HCT116 (cell line): ENCODE measurements at regions not wholly inside any gene's neighbourhood (a gene's known extent, or its start where the extent isn't known, plus 50 kb on each side); places are given as distances from the start of the nearest gene placed in this dataset.

ENCODE experiments used
- ATAC-seq: fragments of 200-7000 bp; cut with Tn5 transposase; 2 replicates; pipeline ENCODE4 v1.9.1; 2020; ENCODE audit warnings: mild to moderate bottlenecking, moderate library complexity
- BruUV-seq: library from RNA; stranded (reverse); fragments of 400-500 nt; replicated peaks from 2 replicates; lab custom pipeline; 2021; lab: Mats Ljungman, UMichigan
- CTCF ChIA-PET: fragments of 300-600 bp; sonication (Branson Sonifier 250); formaldehyde crosslinking; loops from one replicate; lab custom pipeline; 2021; ENCODE audit warnings: antibody characterized with exemption; lab: Charles Lee
- POLR2A ChIA-PET: fragments of 300-600, 350-600 bp; sonication (Branson Sonifier 250); formaldehyde crosslinking; loops from one replicate; lab custom pipeline; 2021; ENCODE audit warnings: antibody characterized with exemption; lab: Charles Lee
- RAD21 ChIA-PET, 2 experiments: fragments of 300-600 bp; sonication (Branson Sonifier 250); formaldehyde crosslinking; loops; one replicate each; lab custom pipeline; 2023; ENCODE audit warnings: low total read pairs in 2 of 2; ENCODE audit not compliant: uncharacterized antibody in 2 of 2, unreplicated experiment in 2 of 2, low non-redundant PET in 1 of 2; lab: Charles Lee
- DNase-seq: peaks from one replicate; pipeline ENCODE4 v3.0.0-alpha.2; 2010; ENCODE audit warnings: low read depth, low spot score
- H2AFZ ChIP-seq: fragments of 200-600 bp; shearing (Covaris generic), sonication (generic); 2 replicates; pipeline ENCODE4 v1.6.1; 2017; ENCODE audit warnings: low read depth, mixed run types, mixed read lengths, antibody characterized with exemption, low read length; ENCODE audit not compliant: poor library complexity, severe bottlenecking
- H3K27ac ChIP-seq: 2 replicates; pipeline ENCODE4 v1.5.1; 2012; ENCODE audit warnings: low read depth, low read length
- H3K27me3 ChIP-seq: fragments of 200-600 bp; sonication (generic); 2 replicates; pipeline ENCODE4 v1.6.1; 2016; ENCODE audit warnings: mixed run types, low read length, mixed read lengths; ENCODE audit not compliant: insufficient read depth
- H3K36me3 ChIP-seq, 2 experiments: fragments of 200-500 bp in 1 of 2; fragments of 200-600 bp in 1 of 2; sonication (Bioruptor generic) in 1 of 2; sonication (generic) in 1 of 2; 2 replicates each; pipeline versions ENCODE4 v1.5.1 to v1.6.1; 2014 to 2016; ENCODE audit warnings: low read length in 2 of 2, inconsistent platforms in 1 of 2, mixed read lengths in 1 of 2, mixed run types in 1 of 2; ENCODE audit not compliant: insufficient read depth in 2 of 2, control insufficient read depth in 1 of 2
- H3K4me1 ChIP-seq, 2 experiments: fragments of 200-600 bp in 1 of 2; sonication (generic) in 1 of 2; 2 replicates each; pipeline versions ENCODE4 v1.5.1 to v1.6.1; 2012 to 2017; ENCODE audit warnings: low read length in 2 of 2, inconsistent platforms in 1 of 2, mild to moderate bottlenecking in 1 of 2, mixed read lengths in 1 of 2, mixed run types in 1 of 2, moderate library complexity in 1 of 2; ENCODE audit not compliant: insufficient read depth in 2 of 2, control insufficient read depth in 1 of 2
- H3K4me2 ChIP-seq: fragments of 200-600 bp; sonication (generic); 2 replicates; pipeline ENCODE4 v1.6.1; 2017; ENCODE audit warnings: mixed run types, low read length, mixed read lengths
- H3K4me3 ChIP-seq, 2 experiments: fragments of 200-600 bp in 1 of 2; sonication (generic) in 1 of 2; replicated peaks in 1 of 2; 2 replicates each; pipeline ENCODE4 v1.5.1; 2011 to 2016; ENCODE audit warnings: low read length in 2 of 2, control low read depth in 1 of 2, low read depth in 1 of 2, mild to moderate bottlenecking in 1 of 2, mixed read lengths in 1 of 2, mixed run types in 1 of 2
- H3K79me2 ChIP-seq: fragments of 200-600 bp; sonication (generic); 2 replicates; pipeline ENCODE4 v1.6.1; 2017; ENCODE audit warnings: mild to moderate bottlenecking, mixed run types, low read length, moderate library complexity, mixed read lengths; ENCODE audit not compliant: insufficient read depth
- H3K9ac ChIP-seq: fragments of 200-600 bp; sonication (generic); 2 replicates; pipeline ENCODE4 v1.6.1; 2016; ENCODE audit warnings: low read length, mixed read lengths
- H3K9me2 ChIP-seq: fragments of 200-600 bp; sonication (generic), shearing (Covaris generic); 2 replicates; pipeline ENCODE4 v1.6.1; 2017; ENCODE audit warnings: mixed run types, mild to moderate bottlenecking, moderate library complexity; ENCODE audit not compliant: insufficient read depth
- H3K9me3 ChIP-seq, 2 experiments: fragments of 200-500 bp in 1 of 2; fragments of 200-600 bp in 1 of 2; sonication (Bioruptor generic) in 1 of 2; sonication (generic) in 1 of 2; 2 replicates each; pipeline ENCODE4 v1.6.1; 2014 to 2017; ENCODE audit warnings: low read length in 2 of 2, mixed read lengths in 2 of 2, inconsistent platforms in 1 of 2, low read depth in 1 of 2, mild to moderate bottlenecking in 1 of 2, mixed run types in 1 of 2, moderate library complexity in 1 of 2; ENCODE audit not compliant: control insufficient read depth in 1 of 2, insufficient read depth in 1 of 2
- H4K20me1 ChIP-seq: fragments of 200-600 bp; sonication (generic), shearing (Covaris generic); 2 replicates; pipeline ENCODE4 v1.6.1; 2017; ENCODE audit warnings: mixed run types, mild to moderate bottlenecking, moderate library complexity; ENCODE audit not compliant: insufficient read depth
- CBX3 ChIP-seq: IDR thresholded peaks from 2 replicates; pipeline ENCODE4 v1.6.1; 2012; ENCODE audit warnings: low read depth
- CEBPB ChIP-seq: IDR thresholded peaks from 2 replicates; pipeline ENCODE4 v1.6.1; 2012; ENCODE audit warnings: low read depth
- ELF1 ChIP-seq: IDR thresholded peaks from 2 replicates; pipeline ENCODE4 v1.6.1; 2012; ENCODE audit warnings: low read depth, borderline replicate concordance
- EZH2 ChIP-seq: fragments of 200-600 bp; sonication (generic); IDR thresholded peaks from 2 replicates; pipeline ENCODE4 v1.6.1; 2017; ENCODE audit warnings: antibody characterized with exemption, mixed run types
- EZH2phosphoT487 ChIP-seq: fragments of 200-600 bp; IDR thresholded peaks from 2 replicates; pipeline ENCODE4 v1.6.1; 2018; ENCODE audit warnings: antibody characterized with exemption, borderline replicate concordance
- FOSL1 ChIP-seq: IDR thresholded peaks from 2 replicates; pipeline ENCODE4 v1.6.1; 2012; ENCODE audit warnings: low read depth
- MAX ChIP-seq: IDR thresholded peaks from 2 replicates; pipeline ENCODE4 v1.6.1; 2012
- POLR2AphosphoS5 ChIP-seq: IDR thresholded peaks from 2 replicates; pipeline ENCODE4 v1.6.1; 2011; ENCODE audit warnings: mild to moderate bottlenecking, low read depth, low read length, moderate library complexity
- REST ChIP-seq: IDR thresholded peaks from 2 replicates; pipeline ENCODE4 v1.6.1; 2012; ENCODE audit warnings: low read depth
- SIN3A ChIP-seq: IDR thresholded peaks from 2 replicates; pipeline ENCODE4 v1.6.1; 2012; ENCODE audit warnings: low read depth
- SRF ChIP-seq: IDR thresholded peaks from 2 replicates; pipeline ENCODE4 v1.6.1; 2012; ENCODE audit warnings: low read depth
- TCF7L2 ChIP-seq: IDR thresholded peaks from 2 replicates; pipeline ENCODE4 v1.7.0; 2011; ENCODE audit warnings: borderline replicate concordance, inconsistent platforms; ENCODE audit not compliant: insufficient read depth, insufficient read length; ENCODE audit errors: extremely low read depth
- YY1 ChIP-seq: IDR thresholded peaks from 2 replicates; pipeline ENCODE4 v1.6.1; 2011; ENCODE audit warnings: low read length, low read depth, moderate library complexity, mild to moderate bottlenecking; ENCODE audit not compliant: insufficient replicate concordance; ENCODE audit errors: extremely low read depth
- ZBTB33 ChIP-seq: IDR thresholded peaks from 2 replicates; pipeline ENCODE4 v1.6.1; 2011; ENCODE audit warnings: mild to moderate bottlenecking, low read length, moderate library complexity; ENCODE audit not compliant: insufficient replicate concordance; ENCODE audit errors: extremely low read depth
- ZFX ChIP-seq: fragments of 450-650 bp; IDR thresholded peaks from 2 replicates; pipeline ENCODE4 v1.6.1; 2017
- ZNF274 ChIP-seq: fragments of 200-500 bp; sonication (Bioruptor generic); IDR thresholded peaks from 2 replicates; pipeline ENCODE4 v1.6.1; 2014; ENCODE audit warnings: mild to moderate bottlenecking, low read depth, low read length, inconsistent platforms
- intact Hi-C: fragments of 100-400 bp; cut with micrococcal nuclease; formaldehyde crosslinking; loops from 2 replicates; pipeline ENCODE4 v1.10.0; 2022

- TF ChIP-seq ELF1 (no peak), CEBPB (no peak), ZNF274 (no peak), TCF7L2 (no peak), YY1 (no peak)
Observed at GRCh38 chr11:45541693-45542434, 123.6 kb downstream of the CHST1 start (continued).

- Histone ChIP-seq H4K20me1 (no peaks in the 10 kb centered on the region), H3K27me3 (peaks cover 83% of the 10 kb centered on the region), H3K36me3 (no peaks in the 10 kb centered on the region), H3K79me2 (no peaks in the 10 kb centered on the region), H3K9me2 (no peaks in the 10 kb centered on the region), H3K4me2 (no peak overlapping the region), H2AFZ (no peak overlapping the region), H3K9me3 (no peaks in the 10 kb centered on the region), H3K4me3 (no peak overlapping the region), H3K9ac (no peak overlapping the region), H3K27ac (no peak overlapping the region), H3K4me1 (no peaks in the 10 kb centered on the region)
- intact Hi-C loops = no loop called here
- BruUV-seq = no TSS peak
- DNase-seq (no peak), ATAC-seq (no peak)
- CTCF ChIA-PET = interaction anchor here (0.8 kb wide), 1 partner anchor 233 kb away, joined by 3 read pairs; no protein-coding TSS in a partner anchor
- RAD21 ChIA-PET = no interaction called here
- POLR2A ChIA-PET = no interaction called here
- no peak for TF ChIP-seq ZNF274
- no peak for TF ChIP-seq ELF1
- no peak for TF ChIP-seq MAX
- no peak for TF ChIP-seq EZH2
- no peak for TF ChIP-seq EZH2phosphoT487
- TF ChIP-seq YY1 = no peak
- TF ChIP-seq FOSL1 = no peak
- TF ChIP-seq CBX3 = no peak
- TF ChIP-seq POLR2AphosphoS5 = no peak
- TF ChIP-seq SRF = no peak
- no peak for TF ChIP-seq ZFX
- no peak for TF ChIP-seq SIN3A
- TF ChIP-seq ZBTB33 = no peak
- no peak for TF ChIP-seq CEBPB
- no peak for TF ChIP-seq REST
Observed at GRCh38 chr11:45538939-45539338, 126.5 kb downstream of the CHST1 start.
